ENCODE measurements at regions not wholly inside any gene's neighbourhood (a gene's known extent, or its start where the extent isn't known, plus 50 kb on each side); places are given as distances from the start of the nearest gene placed in this dataset.
"Not testable (repeated sequence)": the region's sequence is repeated elsewhere in the genome, so short reads cannot be mapped to it uniquely, and the experiment has no call there.

DNA sequence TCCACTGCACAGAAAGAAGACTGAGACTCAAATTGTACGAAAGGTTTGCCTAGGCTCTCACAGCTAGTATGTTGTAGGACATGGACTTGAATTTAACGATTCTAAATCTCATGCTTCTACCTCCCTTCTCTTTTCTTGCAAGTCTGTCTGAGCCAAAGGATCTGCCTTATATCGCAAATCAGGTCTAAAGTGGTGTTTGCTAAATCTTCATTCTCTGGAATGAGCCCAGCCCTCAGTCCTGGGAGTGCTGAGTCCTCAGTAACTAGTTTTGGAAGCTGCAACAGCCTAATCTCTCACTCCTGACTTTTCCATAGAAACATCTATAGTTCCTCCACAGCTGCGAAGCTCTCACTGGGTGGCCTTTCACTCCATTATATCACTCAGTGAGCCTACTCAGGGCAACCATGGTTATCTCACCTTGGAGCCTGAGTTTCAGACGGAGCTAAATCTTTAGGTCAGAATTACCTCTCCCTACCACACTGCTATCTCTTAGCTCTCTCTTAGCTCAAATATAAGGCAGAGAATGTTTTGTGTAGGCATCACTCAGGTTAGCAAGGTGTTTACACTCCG lies 575.5 kb upstream of the C16orf82 start:
- ATAC-seq (ENCODE audit: low FRiP score) = no peak
- no peak for DNase-seq (ENCODE audit: low spot score)
- TF ChIP-seq, protein P1, sequence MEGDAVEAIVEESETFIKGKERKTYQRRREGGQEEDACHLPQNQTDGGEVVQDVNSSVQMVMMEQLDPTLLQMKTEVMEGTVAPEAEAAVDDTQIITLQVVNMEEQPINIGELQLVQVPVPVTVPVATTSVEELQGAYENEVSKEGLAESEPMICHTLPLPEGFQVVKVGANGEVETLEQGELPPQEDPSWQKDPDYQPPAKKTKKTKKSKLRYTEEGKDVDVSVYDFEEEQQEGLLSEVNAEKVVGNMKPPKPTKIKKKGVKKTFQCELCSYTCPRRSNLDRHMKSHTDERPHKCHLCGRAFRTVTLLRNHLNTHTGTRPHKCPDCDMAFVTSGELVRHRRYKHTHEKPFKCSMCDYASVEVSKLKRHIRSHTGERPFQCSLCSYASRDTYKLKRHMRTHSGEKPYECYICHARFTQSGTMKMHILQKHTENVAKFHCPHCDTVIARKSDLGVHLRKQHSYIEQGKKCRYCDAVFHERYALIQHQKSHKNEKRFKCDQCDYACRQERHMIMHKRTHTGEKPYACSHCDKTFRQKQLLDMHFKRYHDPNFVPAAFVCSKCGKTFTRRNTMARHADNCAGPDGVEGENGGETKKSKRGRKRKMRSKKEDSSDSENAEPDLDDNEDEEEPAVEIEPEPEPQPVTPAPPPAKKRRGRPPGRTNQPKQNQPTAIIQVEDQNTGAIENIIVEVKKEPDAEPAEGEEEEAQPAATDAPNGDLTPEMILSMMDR (IDR thresholded peaks at IDR 0.05) = no peak

GRCh38 chr16:26491962-26492361 lies 574.8 kb upstream of the C16orf82 start:
- no peak for ATAC-seq (ENCODE audit: low FRiP score)
- no peak for DNase-seq (ENCODE audit: low spot score)
- TF ChIP-seq, protein P1 (IDR thresholded peaks at IDR 0.05) = no peak

DNA sequence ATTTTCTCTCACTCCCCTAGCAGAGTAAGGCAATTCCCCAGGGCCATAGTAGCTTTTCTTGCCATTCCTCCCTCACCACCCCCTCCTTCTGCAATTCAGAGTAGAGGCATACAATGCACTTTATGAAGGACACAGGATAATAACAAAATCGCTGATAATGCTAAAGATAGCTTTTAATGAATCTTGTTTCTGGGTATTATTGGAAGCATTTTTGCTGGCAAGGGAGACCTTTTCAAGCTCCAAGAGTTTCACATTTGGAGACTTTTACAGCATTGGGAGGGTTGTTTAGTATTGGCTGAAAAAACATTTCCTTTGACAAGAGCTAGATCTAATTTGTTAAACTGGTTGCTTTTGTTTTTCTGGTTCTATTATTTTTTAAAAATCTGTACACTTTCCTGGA lies 573.0 kb upstream of the C16orf82 start:
- TF ChIP-seq, protein P1 (IDR thresholded peaks at IDR 0.05) = no peak
- ATAC-seq (ENCODE audit: low FRiP score) (no peak), DNase-seq (ENCODE audit: low spot score) (no peak)

- ATAC-seq (ENCODE audit: low FRiP score) (no peak), DNase-seq (ENCODE audit: low spot score) (no peak)
- TF ChIP-seq, protein P1 (IDR thresholded peaks at IDR 0.05) = no peak
These were observed 568.8 kb upstream of the C16orf82 start for GRCh38 chr16:26497896-26498295.

DNA sequence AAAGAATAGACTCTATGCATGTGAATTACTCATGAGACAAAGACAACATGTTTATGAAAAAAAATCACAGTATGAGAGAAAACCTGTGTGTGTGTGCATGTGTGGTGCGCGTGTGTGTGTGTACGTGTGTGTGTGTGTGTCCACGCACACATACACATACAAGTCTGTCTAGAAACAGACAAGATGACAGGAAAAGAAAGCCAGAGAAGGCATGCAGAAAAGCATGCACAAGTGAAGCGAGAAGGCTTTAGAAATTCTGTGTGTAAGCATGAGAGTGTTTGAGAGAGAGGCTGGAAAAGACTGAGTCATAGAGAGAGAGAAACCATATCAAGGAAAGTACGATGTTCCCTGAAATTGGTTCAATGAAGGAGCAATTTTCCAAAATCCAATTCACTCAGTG lies 566.4 kb upstream of the C16orf82 start:
- no peak for ATAC-seq (ENCODE audit: low FRiP score)
- no peak for DNase-seq (ENCODE audit: low spot score)
- TF ChIP-seq, protein P1 (IDR thresholded peaks at IDR 0.05) = no peak

GRCh38 chr16:26505496-26505895 lies 561.2 kb upstream of the C16orf82 start:
- DNase-seq (ENCODE audit: low spot score) (no peak), ATAC-seq (ENCODE audit: low FRiP score) (no peak)
- TF ChIP-seq, protein P1 (IDR thresholded peaks at IDR 0.05) = no peak

DNA sequence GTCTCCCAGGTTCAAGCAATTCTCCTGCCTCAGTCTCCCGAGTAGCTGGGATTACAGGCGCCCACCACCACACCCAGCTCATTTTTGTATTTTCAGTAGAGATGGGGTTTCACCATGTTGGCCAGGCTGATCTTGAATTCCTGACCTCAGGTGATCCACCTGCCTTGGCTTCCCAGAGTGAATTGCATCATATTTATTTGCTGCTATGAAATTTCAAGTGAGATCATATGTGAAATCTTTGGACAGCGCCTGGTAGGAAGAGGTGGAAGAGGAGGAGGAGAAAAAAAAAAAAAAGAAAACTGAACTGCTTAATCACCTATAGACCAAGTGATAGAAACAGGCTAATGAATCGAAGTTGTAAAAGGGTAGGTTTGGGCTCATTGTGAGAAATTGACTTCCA lies 557.8 kb upstream of the C16orf82 start:
- DNase-seq (ENCODE audit: low spot score); ATAC-seq (ENCODE audit: low FRiP score): not testable (repeated sequence)

GRCh38 chr16:26510924-26511323 lies 555.8 kb upstream of the C16orf82 start:
- DNase-seq (ENCODE audit: low spot score) (no peak), ATAC-seq (ENCODE audit: low FRiP score) (no peak)
- TF ChIP-seq, protein P1 (IDR thresholded peaks at IDR 0.05) = no peak

All from omental fat pad (tissue), 3 donors.